Spleen (tissue), 11 donors: ENCODE measurements at regions not wholly inside any gene's neighbourhood (a gene's known extent, or its start where the extent isn't known, plus 50 kb on each side); places are given as distances from the start of the nearest gene placed in this dataset.

ENCODE experiments used
- DNase-seq: peaks from one replicate; pipeline ENCODE4 v3.0.0-alpha.2; 2020
- H3K27ac ChIP-seq, 8 donors: fragments of 200-600 bp; sonication (generic) in 7 of 8; 1 replicate in 4 of 8; 2 replicates in 4 of 8; pipeline versions ENCODE4 v1.5.0 to v1.8.0; 2016 to 2021; ENCODE audit warnings: inconsistent platforms in 4 of 8, mild to moderate bottlenecking in 4 of 8, moderate library complexity in 1 of 8
- H3K27me3 ChIP-seq, 7 donors: fragments of 200-600 bp; sonication (generic) in 6 of 7; replicated peaks in 1 of 7; 1 replicate in 4 of 7; 2 replicates in 3 of 7; pipeline versions ENCODE4 v1.5.0 to v1.8.0; 2016 to 2021; ENCODE audit warnings: inconsistent platforms in 3 of 7, mild to moderate bottlenecking in 1 of 7
- H3K36me3 ChIP-seq, 6 donors: fragments of 200-600 bp; sonication (generic) in 5 of 6; 1 replicate in 4 of 6; 2 replicates in 2 of 6; pipeline versions ENCODE4 v1.5.0 to v1.8.0; 2016 to 2021; ENCODE audit warnings: inconsistent platforms in 2 of 6
- H3K4me1 ChIP-seq, 6 donors: fragments of 200-600 bp; sonication (generic) in 5 of 6; 1 replicate in 3 of 6; 2 replicates in 3 of 6; pipeline versions ENCODE4 v1.5.0 to v1.8.0; 2016 to 2021; ENCODE audit warnings: inconsistent platforms in 3 of 6
- H3K4me3 ChIP-seq, 8 donors: fragments of 200-600 bp; sonication (generic) in 7 of 8; 1 replicate in 4 of 8; 2 replicates in 4 of 8; pipeline versions ENCODE4 v1.5.0 to v1.8.0; 2016 to 2021; ENCODE audit warnings: inconsistent platforms in 4 of 8, mild to moderate bottlenecking in 4 of 8, moderate library complexity in 2 of 8
- H3K9me3 ChIP-seq, 8 donors: fragments of 200-600 bp; sonication (generic) in 7 of 8; 1 replicate in 4 of 8; 2 replicates in 4 of 8; pipeline versions ENCODE4 v1.5.0 to v1.8.0; 2016 to 2021; ENCODE audit warnings: inconsistent platforms in 4 of 8
- CTCF ChIP-seq, 11 experiments: fragments of 200-600 bp in 7 of 11; fragments of 450-650 bp in 4 of 11; sonication (generic) in 4 of 11; IDR thresholded peaks in 8 of 11; conservative IDR thresholded peaks in 3 of 11; 1 replicate in 7 of 11; 2 replicates in 4 of 11; pipeline versions ENCODE4 v1.4.0 to v1.8.0; 2016 to 2021; ENCODE audit warnings: antibody characterized with exemption in 11 of 11, inconsistent platforms in 4 of 11, mild to moderate bottlenecking in 1 of 11
- POLR2A ChIP-seq, 3 donors: fragments of 450-650 bp; IDR thresholded peaks; one replicate each; pipeline ENCODE4 v1.5.1; 2017; ENCODE audit warnings: antibody characterized with exemption in 3 of 3, mild to moderate bottlenecking in 1 of 3
- POLR2AphosphoS5 ChIP-seq, 3 donors: sonication (generic); formaldehyde crosslinking; IDR thresholded peaks; one replicate each; pipeline ENCODE4 v1.5.1; 2017; ENCODE audit warnings: antibody characterized with exemption in 3 of 3
- WGBS, 5 donors: extraction: QIAGEN DNeasy Blood & Tissue Kit in 3 of 5; methylation state at CpG; one replicate each; pipeline versions ENCODE4 v1.1.5 to v1.1.7; 2013 to 2018; 5-methylcytosine and 5-hydroxymethylcytosine counted together
- intact Hi-C: fragments of 100-400 bp; cut with DNase I; formaldehyde crosslinking; loops from one replicate; pipeline ENCODE4 v1.15.0; 2023; ENCODE audit warnings: low total_unique reads
- donor health status: healthy with polysubstance abuse.
- donor health status: DM: no; HTN: no; CAD: no; lungs with moderate emphysema.
- donor health status: DM: no; HTN: no; CAD: no.
- donor health status: Bipolar disorder and iron deficiency.
- donor health status: healthy.
- donor health status: DM: no; HTN: no; CAD: no.
- donor health status: DM: yes; HTN: yes; CAD: no.

DNA sequence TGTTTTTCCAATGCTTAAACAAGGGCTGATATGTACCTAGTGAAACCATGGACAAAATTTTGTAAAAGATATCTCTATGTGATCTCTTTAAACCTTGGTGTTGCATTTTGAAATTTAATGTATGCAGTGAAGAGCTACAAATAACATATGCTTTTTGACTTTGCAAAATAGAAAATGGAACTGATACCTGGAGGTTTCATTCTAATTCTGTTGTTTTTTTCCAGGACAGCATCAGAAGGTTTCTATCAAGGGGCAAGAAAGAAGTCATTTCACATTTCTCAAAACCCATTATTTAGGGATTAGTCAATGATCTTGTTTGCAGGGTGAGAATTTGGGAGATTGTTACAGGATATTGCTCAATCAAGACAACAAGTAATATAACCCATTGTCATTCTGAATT lies 549.3 kb downstream of the CDY2B start:
- Histone ChIP-seq H3K9me3 (no peaks in the 10 kb centered on the region), H3K27me3 (no peaks in the 10 kb centered on the region), H3K36me3 (no peaks in the 10 kb centered on the region), H3K27ac (no peak overlapping the region), H3K4me1 (no peaks in the 10 kb centered on the region), H3K4me3 (no peak overlapping the region)
- TF ChIP-seq CTCF (IDR thresholded peaks at IDR 0.05 in 8 of 11, conservative IDR thresholded peaks at IDR 0.05 in 3 of 11) (no peak), POLR2A (IDR thresholded peaks at IDR 0.05) (no peak), POLR2AphosphoS5 (IDR thresholded peaks at IDR 0.05) (no peak)
- no peak for DNase-seq
- intact Hi-C loops: no loop called here

DNA sequence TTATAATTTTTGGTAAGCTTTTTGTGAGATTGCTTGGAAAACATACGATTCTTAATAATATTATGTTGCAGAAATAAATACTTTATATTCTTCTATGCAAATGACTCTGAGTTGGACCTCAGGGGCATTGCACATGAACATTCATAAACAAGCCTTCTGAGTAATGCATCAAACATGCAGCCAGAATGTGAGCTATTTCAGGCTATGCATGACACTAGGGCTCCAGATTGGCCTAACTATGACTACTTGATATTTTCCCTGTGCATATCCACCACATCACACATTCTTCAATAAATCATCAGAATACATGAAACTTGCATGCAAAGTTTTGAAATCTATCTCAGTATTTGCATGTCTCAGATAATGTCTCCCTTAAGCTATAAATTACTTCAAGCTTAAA lies 560.1 kb downstream of the CDY2B start:
- no peak overlapping the region for H3K27ac ChIP-seq
- WGBS, 5 donors: 78 to 90% (median 81%) methylated on average over 1 of the region's 1 CpG; no CpG with 5 or more reads in 2 of the 5 donors
- H3K4me1 ChIP-seq: no peaks in the 10 kb centered on the region
- no peaks in the 10 kb centered on the region for H3K27me3 ChIP-seq
- TF ChIP-seq POLR2A (IDR thresholded peaks at IDR 0.05): no peak
- no peak for TF ChIP-seq CTCF (IDR thresholded peaks at IDR 0.05 in 8 of 11, conservative IDR thresholded peaks at IDR 0.05 in 3 of 11)
- TF ChIP-seq POLR2AphosphoS5 (IDR thresholded peaks at IDR 0.05): no peak
- DNase-seq: no peak
- H3K9me3 ChIP-seq: no peaks in the 10 kb centered on the region
- no peaks in the 10 kb centered on the region for H3K36me3 ChIP-seq
- intact Hi-C loops: no loop called here
- H3K4me3 ChIP-seq: no peak overlapping the region

DNA sequence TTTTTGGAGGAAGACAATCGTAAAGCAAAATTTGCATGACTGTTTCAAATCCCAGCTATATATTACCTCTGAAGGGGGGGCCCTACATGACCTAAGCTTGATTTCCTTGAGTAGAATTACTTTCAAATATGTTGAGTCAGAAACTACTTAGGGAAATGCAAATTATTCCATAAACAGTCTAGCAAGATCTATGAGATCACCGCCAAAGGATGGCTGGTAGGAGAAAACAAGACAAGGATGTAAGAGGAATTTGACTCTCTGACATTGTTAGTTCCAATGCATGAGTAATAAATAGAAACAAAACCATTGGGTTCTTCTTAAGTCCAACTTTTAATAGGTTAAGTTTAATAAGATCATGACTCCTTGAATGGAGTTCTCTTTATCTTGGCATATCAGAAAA lies 561.4 kb downstream of the CDY2B start:
- TF ChIP-seq POLR2A (IDR thresholded peaks at IDR 0.05) (no peak), CTCF (IDR thresholded peaks at IDR 0.05 in 8 of 11, conservative IDR thresholded peaks at IDR 0.05 in 3 of 11) (no peak), POLR2AphosphoS5 (IDR thresholded peaks at IDR 0.05) (no peak)
- Histone ChIP-seq H3K27me3 (no peaks in the 10 kb centered on the region), H3K36me3 (no peaks in the 10 kb centered on the region), H3K4me3 (no peak overlapping the region), H3K27ac (no peak overlapping the region), H3K9me3 (no peaks in the 10 kb centered on the region), H3K4me1 (no peaks in the 10 kb centered on the region)
- intact Hi-C loops: no loop called here
- WGBS, 5 donors: 86 to 92% (median 90%) methylated on average over 2 of the region's 2 CpGs; no CpG with 5 or more reads in 2 of the 5 donors
- no peak for DNase-seq

DNA sequence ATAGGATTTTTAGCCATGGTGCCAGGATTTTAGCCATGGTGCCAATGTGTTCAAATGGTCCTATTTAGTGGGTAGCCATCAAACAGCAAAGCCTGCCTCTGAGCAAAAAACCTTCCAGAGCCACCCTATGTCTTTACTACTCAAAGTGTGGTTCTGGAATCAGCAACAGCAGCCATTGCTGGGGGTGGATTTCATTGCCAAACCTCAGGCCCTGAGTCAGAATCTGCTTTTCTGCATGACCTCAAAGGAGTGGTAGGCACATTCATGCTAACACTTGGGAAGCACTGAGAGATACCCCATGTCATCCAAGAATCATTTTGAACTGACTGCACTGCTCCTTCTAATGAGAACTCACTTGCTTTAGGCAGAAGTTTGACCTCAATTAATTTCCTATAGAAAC lies 603.0 kb downstream of the CDY2B start:
- Histone ChIP-seq H3K4me1 (no peaks in the 10 kb centered on the region), H3K9me3 (no peaks in the 10 kb centered on the region), H3K36me3 (no peaks in the 10 kb centered on the region), H3K27me3 (no peaks in the 10 kb centered on the region), H3K4me3 (no peak overlapping the region), H3K27ac (no peak overlapping the region)
- no peak for TF ChIP-seq POLR2AphosphoS5 (IDR thresholded peaks at IDR 0.05)
- no peak for TF ChIP-seq POLR2A (IDR thresholded peaks at IDR 0.05)
- TF ChIP-seq CTCF (IDR thresholded peaks at IDR 0.05 in 8 of 11, conservative IDR thresholded peaks at IDR 0.05 in 3 of 11): no peak
- DNase-seq: no peak
- intact Hi-C loops: no loop called here
